GM12892 (cell line): ENCODE measurements at regions not wholly inside any gene's neighbourhood (a gene's known extent, or its start where the extent isn't known, plus 50 kb on each side); places are given as distances from the start of the nearest gene placed in this dataset.

Source experiments
- DNase-seq: peaks from one replicate; pipeline ENCODE4 v3.0.0; 2011; ENCODE audit not compliant: insufficient read length
- FAIRE-seq: peaks from 2 replicates; lab custom pipeline; 2011; peaks lifted over from hg19 to GRCh38; lab: Jason Lieb, UNC
- POLR2A ChIP-seq: IDR thresholded peaks from 2 replicates; pipeline ENCODE4 v1.6.1; 2011; ENCODE audit warnings: low read depth, low read length, control low read depth
- POLR2AphosphoS5 ChIP-seq: IDR thresholded peaks from 2 replicates; pipeline ENCODE4 v1.6.1; 2011; ENCODE audit warnings: low read depth, low read length, control low read depth
- TAF1 ChIP-seq: IDR thresholded peaks from 2 replicates; pipeline ENCODE4 v1.6.1; 2011; ENCODE audit warnings: low read depth, mild to moderate bottlenecking, control low read depth, low read length, borderline replicate concordance

- TF ChIP-seq POLR2AphosphoS5 (no peak), TAF1 (no peak)
Observed at GRCh38 chr1:5245348-5245747, 590.9 kb downstream of the AJAP1 start.

GRCh38 chr1:5244631-5245285, 590.3 kb downstream of the AJAP1 start:
- TF ChIP-seq TAF1 (no peak), POLR2AphosphoS5 (no peak), POLR2A (no peak)
- DNase-seq (no peak), FAIRE-seq (no peak)

More at GRCh38 chr1:5245348-5245747, 590.9 kb downstream of the AJAP1 start:
- FAIRE-seq, result no peak
- DNase-seq, result no peak

- no peak for TF ChIP-seq POLR2A
- TF ChIP-seq TAF1, result no peak
- no peak for TF ChIP-seq POLR2AphosphoS5
- DNase-seq (no peak), FAIRE-seq (no peak)
Observed at GRCh38 chr1:5242850-5243249, 588.4 kb downstream of the AJAP1 start.

- DNase-seq, result no peak
- no peak for FAIRE-seq
- TF ChIP-seq POLR2A (no peak), TAF1 (no peak), POLR2AphosphoS5 (no peak)
Observed at GRCh38 chr1:5239911-5240310, 585.5 kb downstream of the AJAP1 start.

- TF ChIP-seq POLR2A (no peak), TAF1 (no peak), POLR2AphosphoS5 (no peak)
- no peak for DNase-seq
- no peak for FAIRE-seq
Observed at GRCh38 chr1:5238351-5239130, 584.1 kb downstream of the AJAP1 start.

GRCh38 chr1:5235355-5235899, 581.0 kb downstream of the AJAP1 start:
- TF ChIP-seq TAF1 (no peak), POLR2AphosphoS5 (no peak), POLR2A (no peak)
- DNase-seq, result no peak
- no peak for FAIRE-seq

GRCh38 chr1:5232537-5232936, 578.1 kb downstream of the AJAP1 start:
- FAIRE-seq (no peak), DNase-seq (no peak)
- no peak for TF ChIP-seq TAF1
- no peak for TF ChIP-seq POLR2AphosphoS5
- no peak for TF ChIP-seq POLR2A

- no peak for TF ChIP-seq TAF1
- TF ChIP-seq POLR2A, result no peak
- no peak for TF ChIP-seq POLR2AphosphoS5
- FAIRE-seq (no peak), DNase-seq (no peak)
Observed at GRCh38 chr1:5231541-5232315, 577.3 kb downstream of the AJAP1 start.

GRCh38 chr1:5227114-5227513, 572.7 kb downstream of the AJAP1 start:
- FAIRE-seq (no peak), DNase-seq (no peak)
- TF ChIP-seq POLR2A (no peak), TAF1 (no peak), POLR2AphosphoS5 (no peak)

GRCh38 chr1:5225707-5226704, 571.6 kb downstream of the AJAP1 start:
- TF ChIP-seq POLR2AphosphoS5 (no peak), POLR2A (no peak), TAF1 (no peak)
- DNase-seq (no peak), FAIRE-seq (no peak)

- FAIRE-seq (no peak), DNase-seq (no peak)
- no peak for TF ChIP-seq POLR2A
- TF ChIP-seq POLR2AphosphoS5, result no peak
- TF ChIP-seq TAF1, result no peak
Observed at GRCh38 chr1:5223206-5223605, 568.8 kb downstream of the AJAP1 start.
